ENCODE measurements at regions not wholly inside any gene's neighbourhood (a gene's known extent, or its start where the extent isn't known, plus 50 kb on each side); places are given as distances from the start of the nearest gene placed in this dataset.

DNA sequence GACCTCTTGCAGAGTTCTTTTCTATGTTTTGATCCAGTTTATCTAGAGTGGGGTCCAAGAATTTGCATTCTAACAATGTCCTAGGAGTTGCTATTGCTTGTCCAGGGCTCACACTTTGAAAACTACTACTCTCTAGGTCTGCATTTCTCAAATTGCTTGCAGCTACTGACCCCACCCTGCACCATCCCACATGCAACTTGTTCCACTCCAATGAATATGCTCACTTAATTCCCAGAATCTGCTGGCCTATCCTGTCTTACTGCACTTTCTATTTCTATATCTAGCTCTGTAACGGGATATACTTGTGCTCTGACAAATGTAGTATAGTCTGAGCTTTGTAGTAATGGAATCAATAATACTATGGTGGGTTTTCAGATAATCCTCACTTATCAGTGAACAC is 570.3 kb downstream of the IQCM start:
- TF ChIP-seq, protein P1, sequence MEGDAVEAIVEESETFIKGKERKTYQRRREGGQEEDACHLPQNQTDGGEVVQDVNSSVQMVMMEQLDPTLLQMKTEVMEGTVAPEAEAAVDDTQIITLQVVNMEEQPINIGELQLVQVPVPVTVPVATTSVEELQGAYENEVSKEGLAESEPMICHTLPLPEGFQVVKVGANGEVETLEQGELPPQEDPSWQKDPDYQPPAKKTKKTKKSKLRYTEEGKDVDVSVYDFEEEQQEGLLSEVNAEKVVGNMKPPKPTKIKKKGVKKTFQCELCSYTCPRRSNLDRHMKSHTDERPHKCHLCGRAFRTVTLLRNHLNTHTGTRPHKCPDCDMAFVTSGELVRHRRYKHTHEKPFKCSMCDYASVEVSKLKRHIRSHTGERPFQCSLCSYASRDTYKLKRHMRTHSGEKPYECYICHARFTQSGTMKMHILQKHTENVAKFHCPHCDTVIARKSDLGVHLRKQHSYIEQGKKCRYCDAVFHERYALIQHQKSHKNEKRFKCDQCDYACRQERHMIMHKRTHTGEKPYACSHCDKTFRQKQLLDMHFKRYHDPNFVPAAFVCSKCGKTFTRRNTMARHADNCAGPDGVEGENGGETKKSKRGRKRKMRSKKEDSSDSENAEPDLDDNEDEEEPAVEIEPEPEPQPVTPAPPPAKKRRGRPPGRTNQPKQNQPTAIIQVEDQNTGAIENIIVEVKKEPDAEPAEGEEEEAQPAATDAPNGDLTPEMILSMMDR (IDR thresholded peaks at IDR 0.05), result no peak

DNA sequence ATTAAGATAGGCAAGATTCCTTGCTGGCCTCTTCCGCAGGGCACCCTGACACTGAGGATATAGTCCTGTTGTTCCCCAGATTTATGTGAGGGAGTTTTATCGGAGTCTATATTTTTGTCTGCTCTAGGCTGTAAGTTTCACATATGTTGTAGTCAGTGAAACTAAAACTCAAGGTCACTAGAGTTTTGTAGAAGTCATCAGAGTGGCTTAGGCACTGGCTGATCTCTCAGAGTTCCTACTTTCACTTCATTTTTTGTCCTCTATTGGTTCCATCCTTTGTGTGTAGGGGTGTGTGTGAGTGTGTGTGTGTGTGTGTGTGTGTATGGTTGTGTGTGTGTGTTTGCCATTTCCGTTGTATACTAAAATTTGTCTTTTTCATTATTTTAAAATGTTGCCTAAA is 577.5 kb downstream of the IQCM start:
- TF ChIP-seq, protein P1 (IDR thresholded peaks at IDR 0.05), result no peak

DNA sequence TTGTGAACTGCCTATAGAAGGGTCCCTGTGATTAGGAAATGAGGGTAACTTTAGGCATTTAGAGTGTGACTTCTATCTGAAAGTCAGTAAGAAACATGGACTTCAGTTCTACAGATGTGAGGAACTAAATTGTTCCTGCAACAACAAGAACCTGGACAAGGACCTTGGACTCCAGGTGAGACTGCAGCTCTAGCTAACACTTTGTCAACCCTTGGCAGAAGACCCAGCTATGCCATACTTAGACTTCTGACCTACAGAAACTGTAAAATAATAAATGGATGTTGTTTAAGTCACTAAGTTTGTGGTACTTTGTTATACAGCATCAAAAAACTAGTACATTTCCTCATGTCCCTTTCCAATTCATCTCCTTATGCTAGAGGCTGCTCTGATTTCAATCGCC is 580.8 kb downstream of the IQCM start:
- TF ChIP-seq, protein P1 (IDR thresholded peaks at IDR 0.05), result no peak

DNA sequence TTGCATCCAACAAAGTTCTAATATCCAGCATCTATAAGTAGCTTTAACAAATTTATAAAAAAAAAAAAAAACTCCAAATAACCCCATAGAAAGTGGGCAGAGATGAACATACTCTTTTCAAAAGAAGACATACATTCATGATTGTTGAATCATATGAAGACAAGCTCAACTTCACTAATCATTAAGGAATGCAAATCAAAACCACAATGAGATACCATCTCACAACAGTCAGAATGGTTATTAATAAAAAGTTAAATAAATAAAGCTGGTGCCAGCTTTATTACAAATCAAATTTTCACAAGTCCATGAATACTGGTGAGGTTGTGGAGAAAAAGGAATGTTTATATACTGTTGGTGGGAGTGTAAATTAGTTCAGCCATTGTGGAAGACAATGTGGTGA is 592.0 kb downstream of the IQCM start:
- TF ChIP-seq, protein P1 (IDR thresholded peaks at IDR 0.05), result no peak

DNA sequence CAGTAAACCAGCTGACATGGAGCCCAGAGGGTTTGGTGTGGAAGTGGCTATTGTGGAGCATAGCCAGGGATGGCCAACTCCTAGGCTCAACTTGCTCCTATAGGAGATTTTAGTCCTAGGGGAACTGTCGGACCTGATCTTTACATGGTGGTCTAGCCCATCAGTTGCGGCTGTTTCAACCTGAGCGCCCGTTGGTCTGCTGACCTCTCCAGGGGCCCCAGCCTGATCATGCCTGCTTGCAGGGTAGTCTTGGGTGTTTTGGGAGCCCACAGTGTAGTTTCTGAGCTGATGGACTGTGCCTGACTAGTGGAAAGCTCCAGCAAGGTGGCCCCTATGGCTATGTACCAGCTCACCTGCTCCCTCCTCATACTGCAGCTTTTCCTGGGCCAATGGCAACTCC is 597.0 kb downstream of the IQCM start:
- TF ChIP-seq, protein P1 (IDR thresholded peaks at IDR 0.05), result no peak

DNA sequence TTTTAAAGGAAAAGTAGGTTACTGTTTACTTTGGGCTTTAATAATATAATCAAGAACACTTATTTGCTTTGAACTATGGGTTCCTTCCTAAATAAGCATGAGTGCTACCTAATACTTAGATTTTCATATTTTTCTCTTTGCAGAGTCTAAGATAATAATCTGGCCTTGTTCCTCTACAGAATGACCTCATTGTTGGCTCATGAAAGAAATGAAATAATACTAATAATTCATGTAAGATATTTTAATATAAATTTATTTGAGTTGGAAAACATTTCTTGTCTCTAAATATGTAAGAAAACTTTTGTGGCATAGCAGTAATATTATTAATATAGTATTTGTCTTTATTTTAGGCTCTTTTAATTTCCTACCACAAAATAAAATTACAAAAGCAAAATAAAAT is 601.3 kb downstream of the IQCM start:
- TF ChIP-seq, protein P1 (IDR thresholded peaks at IDR 0.05), result no peak

DNA sequence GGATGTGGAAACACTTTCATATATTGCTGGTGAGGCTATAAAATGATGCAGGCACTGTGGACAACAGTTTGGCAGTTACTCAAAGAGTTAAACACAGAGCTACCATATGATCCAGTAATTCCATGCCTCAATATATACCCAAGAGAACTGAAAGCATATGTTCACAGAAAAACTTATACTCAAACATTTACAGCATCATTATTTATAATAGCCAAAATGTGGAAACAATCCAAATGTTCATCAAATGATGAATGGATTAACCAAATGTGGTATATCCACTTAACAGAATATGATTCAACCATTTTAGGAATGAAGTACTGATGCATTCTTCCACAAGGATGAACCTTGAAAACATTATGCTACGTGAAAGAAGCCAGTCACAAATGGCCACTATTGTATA is 603.8 kb downstream of the IQCM start:
- TF ChIP-seq, protein P1 (IDR thresholded peaks at IDR 0.05), result no peak

DNA sequence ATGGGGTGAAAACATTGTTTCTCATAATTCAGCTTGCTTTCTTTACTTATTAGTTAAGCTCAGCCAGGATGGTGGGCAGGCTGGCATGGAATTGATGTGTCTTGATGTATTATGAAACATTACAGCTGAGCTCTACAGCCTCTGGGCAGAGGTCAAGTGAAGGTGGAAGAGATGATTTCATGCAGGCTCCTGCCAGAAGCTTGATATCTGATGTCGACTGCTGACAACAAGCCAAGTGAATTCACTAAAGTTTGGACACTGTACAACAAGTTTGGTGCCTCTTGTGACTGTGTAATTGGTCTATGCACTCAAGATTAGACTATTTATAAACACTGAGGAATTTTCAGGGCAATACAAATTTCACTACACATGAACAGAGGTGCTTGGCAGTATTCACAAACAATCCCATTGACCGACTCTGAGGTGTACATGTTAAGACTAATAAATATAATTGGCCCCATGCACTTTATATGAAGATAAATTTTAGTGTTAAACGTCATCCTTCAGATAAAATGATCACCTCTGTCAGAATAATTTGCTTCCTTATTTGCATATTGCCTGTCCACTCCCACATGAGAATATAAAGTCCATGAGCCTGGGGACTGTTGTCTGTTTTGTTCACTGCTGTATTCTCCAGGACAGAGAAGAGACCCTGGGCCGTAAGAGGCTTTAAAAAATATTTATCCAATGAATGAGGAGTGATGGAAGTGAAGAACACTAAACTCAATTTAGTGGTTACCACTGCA is 612.2 kb downstream of the IQCM start:
- TF ChIP-seq, protein P1 (IDR thresholded peaks at IDR 0.05), result no peak

Data from LNCAP (cell line).